IMR-90 (cell line): ENCODE measurements at regions not wholly inside any gene's neighbourhood (a gene's known extent, or its start where the extent isn't known, plus 50 kb on each side); places are given as distances from the start of the nearest gene placed in this dataset.

ENCODE experiments used
- ATAC-seq: fragments of 200-7000 bp; cut with Tn5 transposase; 2 replicates; pipeline ENCODE4 v1.9.1; 2020; ENCODE audit warnings: low read depth, mild to moderate bottlenecking, moderate library complexity
- BruUV-seq: library from RNA; stranded (reverse); fragments of 400-500 nt; replicated peaks from 2 replicates; lab custom pipeline; 2021; lab: Mats Ljungman, UMichigan
- CTCF ChIA-PET: fragments of 300-600 bp; formaldehyde crosslinking; extraction: SDS; loops from one replicate; lab custom pipeline; 2021; ENCODE audit warnings: antibody characterized with exemption; lab: Yijun Ruan, JAX
- POLR2A ChIA-PET: fragments of 300-600 bp; sonication (Branson Sonifier 250); formaldehyde crosslinking; loops from one replicate; lab custom pipeline; 2022; ENCODE audit warnings: antibody characterized with exemption; ENCODE audit not compliant: unreplicated experiment; lab: Charles Lee
- DNase-seq: peaks from one replicate; pipeline ENCODE4 v3.0.0; 2013
- H2AFZ ChIP-seq: replicated peaks from 2 replicates; pipeline ENCODE3; 2013; ENCODE audit warnings: low read length, mild to moderate bottlenecking; ENCODE audit not compliant: poor library complexity
- H2AK5ac ChIP-seq: 2 replicates; pipeline ENCODE4 v1.6.1; 2013; ENCODE audit warnings: low read depth, low read length, inconsistent platforms
- H2AK9ac ChIP-seq: replicated peaks from 2 replicates; pipeline ENCODE3; 2013; ENCODE audit warnings: mild to moderate bottlenecking, low read depth, low read length, moderate library complexity; ENCODE audit not compliant: poor library complexity
- H2BK120ac ChIP-seq: 2 replicates; pipeline ENCODE4 v1.6.1; 2013; ENCODE audit warnings: low read depth, low read length, inconsistent platforms
- H2BK15ac ChIP-seq: 3 replicates; pipeline ENCODE4 v1.6.1; 2013; ENCODE audit warnings: low read depth, low read length, inconsistent platforms
- H2BK20ac ChIP-seq: 2 replicates; pipeline ENCODE4 v1.6.1; 2013; ENCODE audit warnings: low read depth, mild to moderate bottlenecking, inconsistent platforms, low read length, moderate library complexity
- H2BK5ac ChIP-seq: 2 replicates; pipeline ENCODE4 v1.6.1; 2013; ENCODE audit warnings: mild to moderate bottlenecking, low read depth, low read length, inconsistent platforms; ENCODE audit not compliant: poor library complexity, severe bottlenecking
- H3K14ac ChIP-seq: replicated peaks from 2 replicates; pipeline ENCODE4 v1.6.1; 2013; ENCODE audit warnings: low read depth, low read length, inconsistent platforms
- H3K18ac ChIP-seq: 2 replicates; pipeline ENCODE4 v1.6.1; 2013; ENCODE audit warnings: low read depth, low read length, control low read depth
- H3K23ac ChIP-seq: 2 replicates; pipeline ENCODE4 v1.6.1; 2013; ENCODE audit warnings: low read depth, low read length, inconsistent platforms
- H3K27ac ChIP-seq: 2 replicates; pipeline ENCODE4 v1.5.1; 2013; ENCODE audit warnings: mild to moderate bottlenecking, control low read depth, low read length; ENCODE audit not compliant: insufficient read depth
- H3K27me3 ChIP-seq: 2 replicates; pipeline ENCODE4 v1.6.1; 2013; ENCODE audit warnings: low read length; ENCODE audit not compliant: control insufficient read depth, insufficient read depth
- H3K36me3 ChIP-seq: 2 replicates; pipeline ENCODE4 v1.6.1; 2013; ENCODE audit warnings: low read length, mixed read lengths; ENCODE audit not compliant: control insufficient read depth, insufficient read depth
- H3K4ac ChIP-seq: 2 replicates; pipeline ENCODE4 v1.6.1; 2013; ENCODE audit warnings: low read depth, low read length, inconsistent platforms
- H3K4me1 ChIP-seq: 2 replicates; pipeline ENCODE4 v1.6.1; 2013; ENCODE audit warnings: low read length, mixed read lengths; ENCODE audit not compliant: control insufficient read depth, insufficient read depth
- H3K4me2 ChIP-seq: 2 replicates; pipeline ENCODE4 v1.6.1; 2013; ENCODE audit warnings: low read depth, mild to moderate bottlenecking, control low read depth, low read length, moderate library complexity
- H3K4me3 ChIP-seq: 2 replicates; pipeline ENCODE4 v1.5.1; 2013; ENCODE audit warnings: low read depth, mild to moderate bottlenecking, control low read depth, low read length, moderate library complexity; ENCODE audit not compliant: insufficient read depth
- H3K56ac ChIP-seq: 2 replicates; pipeline ENCODE4 v1.6.1; 2013; ENCODE audit warnings: low read length, inconsistent platforms; ENCODE audit not compliant: insufficient read depth; ENCODE audit errors: extremely low read depth
- H3K79me1 ChIP-seq, 2 experiments: 2 replicates each; pipeline ENCODE4 v1.6.1; 2013; ENCODE audit warnings: low read length in 2 of 2, inconsistent platforms in 1 of 2, low read depth in 1 of 2
- H3K9ac ChIP-seq: 2 replicates; pipeline ENCODE4 v1.6.1; 2013; ENCODE audit warnings: low read depth, low read length, control low read depth
- H3K9me1 ChIP-seq: 2 replicates; pipeline ENCODE4 v1.6.1; 2013; ENCODE audit warnings: low read length, inconsistent platforms; ENCODE audit not compliant: insufficient read depth
- H3K9me3 ChIP-seq: 2 replicates; pipeline ENCODE4 v1.6.1; 2013; ENCODE audit warnings: low read length; ENCODE audit not compliant: control insufficient read depth, insufficient read depth
- H4K20me1 ChIP-seq: 2 replicates; pipeline ENCODE4 v1.6.1; 2013; ENCODE audit warnings: low read length, inconsistent platforms; ENCODE audit not compliant: insufficient read depth
- H4K5ac ChIP-seq: 2 replicates; pipeline ENCODE4 v1.6.1; 2013; ENCODE audit warnings: mild to moderate bottlenecking, low read depth, low read length, control low read depth
- H4K8ac ChIP-seq, 2 experiments: 2 replicates each; pipeline ENCODE4 v1.6.1; 2013; ENCODE audit warnings: low read depth in 2 of 2, low read length in 2 of 2, control low read depth in 1 of 2, inconsistent platforms in 1 of 2
- H4K91ac ChIP-seq: 2 replicates; pipeline ENCODE4 v1.6.1; 2013; ENCODE audit warnings: low read depth, low read length, inconsistent platforms; ENCODE audit not compliant: insufficient read depth
- BHLHE40 ChIP-seq: fragments of 150-350 bp; IDR thresholded peaks from 2 replicates; pipeline ENCODE4 v1.6.1; 2016; ENCODE audit warnings: mild to moderate bottlenecking, low read depth, low read length
- CEBPB ChIP-seq: IDR thresholded peaks from 2 replicates; pipeline ENCODE4 v1.6.1; 2012; ENCODE audit warnings: low read depth, low read length, improper control_type of control experiment
- CHD1 ChIP-seq: IDR thresholded peaks from 2 replicates; pipeline ENCODE4 v1.6.1; 2012; ENCODE audit warnings: low read depth, low read length, improper control_type of control experiment
- ELK1 ChIP-seq: fragments of 150-350 bp; IDR thresholded peaks from 2 replicates; pipeline ENCODE4 v1.6.1; 2016; ENCODE audit warnings: low read depth, mild to moderate bottlenecking, low read length, moderate library complexity, borderline replicate concordance
- FOS ChIP-seq: fragments of 150-350 bp; IDR thresholded peaks from 2 replicates; pipeline ENCODE4 v1.6.1; 2016; ENCODE audit warnings: low read depth, low read length
- MAFK ChIP-seq: IDR thresholded peaks from 2 replicates; pipeline ENCODE4 v1.6.1; 2012; ENCODE audit warnings: low read depth, low read length, improper control_type of control experiment
- MAZ ChIP-seq: IDR thresholded peaks from 2 replicates; pipeline ENCODE4 v1.6.1; 2012; ENCODE audit warnings: low read depth, mild to moderate bottlenecking, low read length, improper control_type of control experiment, moderate library complexity, borderline replicate concordance
- MXI1 ChIP-seq: IDR thresholded peaks from 2 replicates; pipeline ENCODE4 v1.6.1; 2012; ENCODE audit warnings: low read depth, mild to moderate bottlenecking, low read length, moderate library complexity, borderline replicate concordance
- RAD21 ChIP-seq: IDR thresholded peaks from 2 replicates; pipeline ENCODE4 v1.6.1; 2012; ENCODE audit warnings: low read length, improper control_type of control experiment
- RCOR1 ChIP-seq: IDR thresholded peaks from 2 replicates; pipeline ENCODE4 v1.6.1; 2012; ENCODE audit warnings: mild to moderate bottlenecking, low read length, improper control_type of control experiment; ENCODE audit not compliant: insufficient replicate concordance
- RFX5 ChIP-seq: IDR thresholded peaks from 2 replicates; pipeline ENCODE4 v1.8.0; 2012; ENCODE audit warnings: low read depth, mild to moderate bottlenecking, low read length, moderate library complexity
- dilution Hi-C: fragments of 300-500 bp; cut with HindIII; formaldehyde crosslinking; loops from one replicate; pipeline ENCODE4 v1.14.3; 2018; ENCODE audit warnings: low sequenced_read_pairs; ENCODE audit not compliant: unreplicated experiment
- in situ Hi-C: fragments of 300-500 bp; cut with MboI; formaldehyde crosslinking; loops from 3 replicates; pipeline ENCODE4 v1.14.3; 2019; ENCODE audit warnings: low sequenced_read_pairs, inconsistent platforms, mixed read lengths
- intact Hi-C: fragments of 100-400 bp; cut with micrococcal nuclease; formaldehyde crosslinking; loops from 2 replicates; pipeline ENCODE4 v1.10.0; 2022
- TF ChIP-seq, protein P1 (sequence below): conservative IDR thresholded peaks from 2 replicates; pipeline ENCODE4 v1.5.1; 2012; ENCODE audit warnings: mild to moderate bottlenecking, low read depth, low read length, improper control_type of control experiment
- TF ChIP-seq, protein P2 (sequence below): fragments of 150-350 bp; IDR thresholded peaks from 2 replicates; pipeline ENCODE4 v1.6.1; 2017; ENCODE audit warnings: mild to moderate bottlenecking, antibody characterized with exemption, low read length, low read depth

GRCh38 chr5:68547622-68548021, 332.1 kb downstream of the PIK3R1 start:
- H4K8ac ChIP-seq: no peak overlapping the region; a peak in 1 of 4 replicates
- H2AK9ac ChIP-seq: no peak overlapping the region
- POLR2A ChIA-PET: no interaction called here
- H2BK15ac ChIP-seq: peak overlapping the region; percentile 34; the same call in 2 of the 3 replicates
- H3K36me3 ChIP-seq: no peaks in the 10 kb centered on the region
- ATAC-seq: no peak
- H3K9me1 ChIP-seq: peaks cover 3% of the 10 kb centered on the region
- in situ Hi-C loops: no loop called here
- H3K23ac ChIP-seq: no peak overlapping the region
- peak overlapping the region; percentile 2; the same call in 1 of the 2 replicates for H3K18ac ChIP-seq
- dilution Hi-C loops: no loop called here
- peak overlapping the region; percentile 18; the same call in 1 of the 2 replicates for H3K4ac ChIP-seq
- no peak overlapping the region for H3K9ac ChIP-seq
- no TSS peak for BruUV-seq
- CTCF ChIA-PET: no interaction called here
- H2AK5ac ChIP-seq: no peak overlapping the region
- TF ChIP-seq ELK1 (no peak), MAZ (no peak), RAD21 (no peak), FOS (no peak), MAFK (no peak), CEBPB (no peak), CHD1 (no peak), RFX5 (no peak), MXI1 (no peak), BHLHE40 (no peak), RCOR1 (no peak)
- TF ChIP-seq, protein P1, sequence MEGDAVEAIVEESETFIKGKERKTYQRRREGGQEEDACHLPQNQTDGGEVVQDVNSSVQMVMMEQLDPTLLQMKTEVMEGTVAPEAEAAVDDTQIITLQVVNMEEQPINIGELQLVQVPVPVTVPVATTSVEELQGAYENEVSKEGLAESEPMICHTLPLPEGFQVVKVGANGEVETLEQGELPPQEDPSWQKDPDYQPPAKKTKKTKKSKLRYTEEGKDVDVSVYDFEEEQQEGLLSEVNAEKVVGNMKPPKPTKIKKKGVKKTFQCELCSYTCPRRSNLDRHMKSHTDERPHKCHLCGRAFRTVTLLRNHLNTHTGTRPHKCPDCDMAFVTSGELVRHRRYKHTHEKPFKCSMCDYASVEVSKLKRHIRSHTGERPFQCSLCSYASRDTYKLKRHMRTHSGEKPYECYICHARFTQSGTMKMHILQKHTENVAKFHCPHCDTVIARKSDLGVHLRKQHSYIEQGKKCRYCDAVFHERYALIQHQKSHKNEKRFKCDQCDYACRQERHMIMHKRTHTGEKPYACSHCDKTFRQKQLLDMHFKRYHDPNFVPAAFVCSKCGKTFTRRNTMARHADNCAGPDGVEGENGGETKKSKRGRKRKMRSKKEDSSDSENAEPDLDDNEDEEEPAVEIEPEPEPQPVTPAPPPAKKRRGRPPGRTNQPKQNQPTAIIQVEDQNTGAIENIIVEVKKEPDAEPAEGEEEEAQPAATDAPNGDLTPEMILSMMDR: no peak
- TF ChIP-seq, protein P2, sequence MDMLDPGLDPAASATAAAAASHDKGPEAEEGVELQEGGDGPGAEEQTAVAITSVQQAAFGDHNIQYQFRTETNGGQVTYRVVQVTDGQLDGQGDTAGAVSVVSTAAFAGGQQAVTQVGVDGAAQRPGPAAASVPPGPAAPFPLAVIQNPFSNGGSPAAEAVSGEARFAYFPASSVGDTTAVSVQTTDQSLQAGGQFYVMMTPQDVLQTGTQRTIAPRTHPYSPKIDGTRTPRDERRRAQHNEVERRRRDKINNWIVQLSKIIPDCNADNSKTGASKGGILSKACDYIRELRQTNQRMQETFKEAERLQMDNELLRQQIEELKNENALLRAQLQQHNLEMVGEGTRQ: no peak
- peak overlapping the region; percentile 5 for H2BK5ac ChIP-seq
- peaks cover 4% of the 10 kb centered on the region for H3K4me1 ChIP-seq
- H2BK120ac ChIP-seq: peak overlapping the region; percentile 75
- peak overlapping the region; percentile 19; the same call in 1 of the 2 replicates for H4K91ac ChIP-seq
- H4K20me1 ChIP-seq: no peaks in the 10 kb centered on the region
- no peak overlapping the region for H3K4me2 ChIP-seq
- H2AFZ ChIP-seq: no peak overlapping the region
- no peaks in the 10 kb centered on the region for H3K9me3 ChIP-seq
- H3K14ac ChIP-seq: peak overlapping the region; percentile 20
- intact Hi-C loops: loop anchor here (2.0 kb wide), 1 partner anchor 259 kb away; no protein-coding TSS in a partner anchor
- H4K5ac ChIP-seq: no peak overlapping the region; the same call in 1 of the 2 replicates
- H3K27me3 ChIP-seq: no peaks in the 10 kb centered on the region
- H2BK20ac ChIP-seq: peak overlapping the region; percentile 85; the same call in 1 of the 2 replicates
- no peak overlapping the region for H3K4me3 ChIP-seq
- no peak overlapping the region for H3K56ac ChIP-seq
- no peaks in the 10 kb centered on the region for H3K79me1 ChIP-seq
- DNase-seq: peak; percentile 42
- H3K27ac ChIP-seq: no peak overlapping the region
